GM12874 (cell line): ENCODE measurements at regions not wholly inside any gene's neighbourhood (a gene's known extent, or its start where the extent isn't known, plus 50 kb on each side); places are given as distances from the start of the nearest gene placed in this dataset.

Source experiments
- CTCF ChIP-seq: IDR thresholded peaks from 2 replicates; pipeline ENCODE4 v1.5.1; 2011; ENCODE audit warnings: low read depth, mild to moderate bottlenecking, control low read depth, low read length, moderate library complexity; ENCODE audit not compliant: insufficient read depth

GRCh38 chr1:2877391-2877790 lies 75.9 kb upstream of the TTC34 start:
- TF ChIP-seq CTCF: no peak

GRCh38 chr1:2878591-2878990 lies 77.1 kb upstream of the TTC34 start:
- no peak for TF ChIP-seq CTCF

GRCh38 chr1:2879026-2879425 lies 77.5 kb upstream of the TTC34 start:
- no peak for TF ChIP-seq CTCF

- TF ChIP-seq CTCF: no peak
Observed at GRCh38 chr1:2879591-2879990, 78.1 kb upstream of the TTC34 start.

GRCh38 chr1:2880086-2880485 lies 78.6 kb upstream of the TTC34 start:
- TF ChIP-seq CTCF: no peak

GRCh38 chr1:2880812-2881295 lies 79.4 kb upstream of the TTC34 start:
- TF ChIP-seq CTCF: no peak

- no peak for TF ChIP-seq CTCF
Observed at GRCh38 chr1:2881556-2881955, 80.1 kb upstream of the TTC34 start.
